ENCODE measurements at regions not wholly inside any gene's neighbourhood (a gene's known extent, or its start where the extent isn't known, plus 50 kb on each side); places are given as distances from the start of the nearest gene placed in this dataset.
A peak's percentile ranks its signal among the peaks of the same experiment; 100 is the strongest.

DNA sequence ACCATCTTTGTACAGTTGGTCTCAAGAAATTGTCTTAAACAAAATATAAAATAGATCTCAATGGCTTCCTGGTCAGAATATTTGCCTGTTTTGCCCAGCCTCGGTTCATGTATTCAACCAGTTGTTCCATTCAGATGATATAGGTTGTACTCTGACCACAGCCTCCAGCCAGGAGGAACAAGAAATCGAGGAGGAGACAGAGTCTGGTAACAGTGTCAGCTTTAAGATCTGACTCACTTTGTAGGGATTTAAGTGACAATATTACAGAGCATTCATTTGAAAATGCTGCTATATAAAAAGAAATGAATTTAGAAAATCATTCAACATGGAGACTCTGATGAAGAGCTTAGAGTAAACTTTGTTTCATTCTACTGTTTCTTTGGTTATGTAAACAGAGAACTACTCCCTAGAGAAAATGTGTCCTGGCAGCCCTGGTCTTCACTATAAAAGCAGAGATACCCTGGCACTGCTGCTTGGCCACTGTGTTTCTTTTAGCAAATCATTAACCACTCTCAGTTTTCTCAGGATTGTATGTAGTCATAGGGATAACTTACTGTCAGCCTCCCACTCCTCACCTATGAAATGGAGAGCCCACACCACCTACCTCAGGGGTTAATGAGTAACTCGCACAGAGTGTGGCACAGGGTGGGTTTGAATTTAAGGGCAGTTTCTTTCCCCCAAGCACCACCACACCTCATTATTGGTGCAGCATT is 53.5 kb downstream of the PAGE2 start:
- Mint-ChIP-seq H3K27me3 (ENCODE audit: low read depth, poor library complexity) (no peaks in the 10 kb centered on the region), H3K9me3 (peaks cover 38% of the 10 kb centered on the region), H3K4me1 (peaks cover 12% of the 10 kb centered on the region), H3K4me3 (no peak overlapping the region), H3K27ac (peak overlapping the region; percentile 97), H3K36me3 (ENCODE audit: low read depth) (peaks cover 18% of the 10 kb centered on the region)
- DNase-seq = no peak
- TF ChIP-seq, protein P1, sequence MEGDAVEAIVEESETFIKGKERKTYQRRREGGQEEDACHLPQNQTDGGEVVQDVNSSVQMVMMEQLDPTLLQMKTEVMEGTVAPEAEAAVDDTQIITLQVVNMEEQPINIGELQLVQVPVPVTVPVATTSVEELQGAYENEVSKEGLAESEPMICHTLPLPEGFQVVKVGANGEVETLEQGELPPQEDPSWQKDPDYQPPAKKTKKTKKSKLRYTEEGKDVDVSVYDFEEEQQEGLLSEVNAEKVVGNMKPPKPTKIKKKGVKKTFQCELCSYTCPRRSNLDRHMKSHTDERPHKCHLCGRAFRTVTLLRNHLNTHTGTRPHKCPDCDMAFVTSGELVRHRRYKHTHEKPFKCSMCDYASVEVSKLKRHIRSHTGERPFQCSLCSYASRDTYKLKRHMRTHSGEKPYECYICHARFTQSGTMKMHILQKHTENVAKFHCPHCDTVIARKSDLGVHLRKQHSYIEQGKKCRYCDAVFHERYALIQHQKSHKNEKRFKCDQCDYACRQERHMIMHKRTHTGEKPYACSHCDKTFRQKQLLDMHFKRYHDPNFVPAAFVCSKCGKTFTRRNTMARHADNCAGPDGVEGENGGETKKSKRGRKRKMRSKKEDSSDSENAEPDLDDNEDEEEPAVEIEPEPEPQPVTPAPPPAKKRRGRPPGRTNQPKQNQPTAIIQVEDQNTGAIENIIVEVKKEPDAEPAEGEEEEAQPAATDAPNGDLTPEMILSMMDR (IDR thresholded peaks at IDR 0.05) = no peak

DNA sequence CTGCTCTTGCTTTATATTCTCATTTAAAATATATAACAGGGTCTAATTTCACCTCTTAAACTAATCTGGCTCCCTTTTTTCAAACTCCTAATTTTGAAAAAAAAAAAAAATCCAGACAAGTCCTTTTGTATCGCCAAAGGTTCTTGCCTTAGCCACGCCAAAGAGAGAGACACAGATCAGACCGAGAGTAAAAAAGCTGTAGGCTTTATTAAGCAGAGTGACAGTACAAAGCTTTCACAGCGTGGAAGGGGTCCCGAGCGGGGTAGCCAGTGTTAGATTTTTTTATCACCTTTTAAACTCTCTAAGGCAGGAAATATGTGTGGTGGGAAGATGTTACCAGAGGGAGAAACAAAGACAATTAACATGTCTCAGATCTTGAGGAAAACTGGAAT is 54.1 kb downstream of the PAGE2 start:
- H3K4me1 Mint-ChIP-seq = peaks cover 12% of the 10 kb centered on the region
- H3K27ac Mint-ChIP-seq = peak overlapping the region; percentile 97
- no peak for DNase-seq
- TF ChIP-seq, protein P1 (IDR thresholded peaks at IDR 0.05) = no peak
- H3K27me3 Mint-ChIP-seq (ENCODE audit: low read depth, poor library complexity) = no peaks in the 10 kb centered on the region
- peaks cover 38% of the 10 kb centered on the region for H3K9me3 Mint-ChIP-seq
- H3K36me3 Mint-ChIP-seq (ENCODE audit: low read depth) = peaks cover 18% of the 10 kb centered on the region
- H3K4me3 Mint-ChIP-seq = peak overlapping the region; percentile 15

DNA sequence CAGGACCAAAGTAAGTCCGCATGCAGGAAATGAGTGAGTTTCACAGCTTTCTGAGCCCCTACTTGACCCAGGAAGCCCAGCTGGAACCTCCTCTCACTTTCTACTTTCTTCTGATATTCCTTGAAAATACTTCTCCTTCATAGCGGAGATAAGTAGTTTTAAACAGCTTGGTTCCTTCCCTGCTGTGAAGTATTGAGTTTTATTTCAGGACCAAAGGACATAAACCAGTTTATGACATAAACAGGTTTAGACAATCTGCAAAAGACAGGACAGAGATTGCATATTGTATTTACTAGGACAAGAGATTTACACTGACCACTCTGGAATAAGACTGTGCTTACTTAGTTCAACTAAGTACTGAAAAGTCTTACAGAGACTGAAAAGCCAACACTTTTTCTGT is 54.8 kb downstream of the PAGE2 start:
- H3K4me3 Mint-ChIP-seq = no peak overlapping the region
- DNase-seq = no peak
- H3K27me3 Mint-ChIP-seq (ENCODE audit: low read depth, poor library complexity) = no peaks in the 10 kb centered on the region
- H3K36me3 Mint-ChIP-seq (ENCODE audit: low read depth) = peaks cover 18% of the 10 kb centered on the region
- H3K9me3 Mint-ChIP-seq = peaks cover 32% of the 10 kb centered on the region
- TF ChIP-seq, protein P1 (IDR thresholded peaks at IDR 0.05) = no peak
- peaks cover 12% of the 10 kb centered on the region for H3K4me1 Mint-ChIP-seq
- peak overlapping the region; percentile 65 for H3K27ac Mint-ChIP-seq

GRCh38 chrX:55144697-55145096 is 55.9 kb downstream of the PAGE2 start:
- DNase-seq = no peak
- H3K4me1 Mint-ChIP-seq = peaks cover 12% of the 10 kb centered on the region
- H3K9me3 Mint-ChIP-seq = peaks cover 22% of the 10 kb centered on the region
- TF ChIP-seq, protein P1 (IDR thresholded peaks at IDR 0.05) = no peak
- no peaks in the 10 kb centered on the region for H3K27me3 Mint-ChIP-seq (ENCODE audit: low read depth, poor library complexity)
- H3K4me3 Mint-ChIP-seq = no peak overlapping the region
- H3K27ac Mint-ChIP-seq = no peak overlapping the region
- peaks cover 18% of the 10 kb centered on the region for H3K36me3 Mint-ChIP-seq (ENCODE audit: low read depth)

DNA sequence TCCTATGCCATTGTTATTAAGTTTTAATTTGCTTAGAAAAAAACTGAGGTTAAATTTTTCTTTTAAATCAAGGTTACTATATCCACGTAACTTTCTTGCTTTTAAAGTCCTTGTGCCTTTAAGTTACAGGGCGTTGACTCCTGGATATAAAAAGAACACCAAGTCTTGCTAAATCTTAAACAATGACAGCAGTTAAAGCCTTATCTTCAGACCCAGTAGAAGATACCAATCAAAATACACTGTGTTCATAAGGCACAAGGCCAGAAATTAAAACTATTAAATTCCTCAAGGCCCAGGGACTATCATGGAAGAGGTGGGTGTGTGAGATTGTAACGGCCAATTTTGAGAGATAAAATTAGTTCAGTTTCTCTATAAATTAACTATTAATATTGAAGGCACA is 60.4 kb downstream of the PAGE2 start:
- H3K27ac Mint-ChIP-seq = no peak overlapping the region
- TF ChIP-seq, protein P1 (IDR thresholded peaks at IDR 0.05) = no peak
- H3K4me3 Mint-ChIP-seq = no peak overlapping the region
- H3K9me3 Mint-ChIP-seq = peaks cover 17% of the 10 kb centered on the region
- no peak for DNase-seq
- H3K36me3 Mint-ChIP-seq (ENCODE audit: low read depth) = peaks cover 19% of the 10 kb centered on the region
- H3K4me1 Mint-ChIP-seq = no peaks in the 10 kb centered on the region
- H3K27me3 Mint-ChIP-seq (ENCODE audit: low read depth, poor library complexity) = no peaks in the 10 kb centered on the region

DNA sequence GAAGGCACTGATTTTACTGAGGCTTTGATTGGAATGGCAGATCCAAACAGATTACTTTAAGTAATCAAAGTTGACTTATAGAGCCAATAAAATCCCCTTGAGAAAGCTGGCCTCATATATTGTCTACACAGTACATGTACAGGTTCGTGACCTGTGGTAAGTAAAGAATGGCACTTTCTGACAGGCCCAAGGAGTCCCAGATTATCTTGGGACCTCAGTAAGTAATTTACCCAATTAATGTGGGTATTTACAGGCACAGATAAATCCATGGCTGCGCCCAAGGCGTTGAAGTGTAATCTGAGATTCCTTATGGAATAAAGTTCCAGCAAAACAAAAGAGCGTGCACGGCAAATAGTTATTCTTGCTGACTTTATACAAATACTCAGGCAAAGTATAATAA is 62.4 kb downstream of the PAGE2 start:
- DNase-seq = no peak
- H3K27ac Mint-ChIP-seq = no peak overlapping the region
- no peak overlapping the region for H3K4me3 Mint-ChIP-seq
- TF ChIP-seq, protein P1 (IDR thresholded peaks at IDR 0.05) = no peak
- H3K4me1 Mint-ChIP-seq = no peaks in the 10 kb centered on the region
- no peaks in the 10 kb centered on the region for H3K27me3 Mint-ChIP-seq (ENCODE audit: low read depth, poor library complexity)
- H3K9me3 Mint-ChIP-seq = peaks cover 26% of the 10 kb centered on the region
- peaks cover 11% of the 10 kb centered on the region for H3K36me3 Mint-ChIP-seq (ENCODE audit: low read depth)
